NOMO-1 treated with DMSO at 0.1 percent for 48 hours (cell line): ENCODE measurements at regions not wholly inside any gene's neighbourhood (a gene's known extent, or its start where the extent isn't known, plus 50 kb on each side); places are given as distances from the start of the nearest gene placed in this dataset.
"Not testable (repeated sequence)": the region's sequence is repeated elsewhere in the genome, so short reads cannot be mapped to it uniquely, and the experiment has no call there.

Source experiments
- DNase-seq: peaks from one replicate; lab custom pipeline; 2025; ENCODE audit not compliant: unreplicated experiment; lab: John Stamatoyannopoulos, UW

DNA sequence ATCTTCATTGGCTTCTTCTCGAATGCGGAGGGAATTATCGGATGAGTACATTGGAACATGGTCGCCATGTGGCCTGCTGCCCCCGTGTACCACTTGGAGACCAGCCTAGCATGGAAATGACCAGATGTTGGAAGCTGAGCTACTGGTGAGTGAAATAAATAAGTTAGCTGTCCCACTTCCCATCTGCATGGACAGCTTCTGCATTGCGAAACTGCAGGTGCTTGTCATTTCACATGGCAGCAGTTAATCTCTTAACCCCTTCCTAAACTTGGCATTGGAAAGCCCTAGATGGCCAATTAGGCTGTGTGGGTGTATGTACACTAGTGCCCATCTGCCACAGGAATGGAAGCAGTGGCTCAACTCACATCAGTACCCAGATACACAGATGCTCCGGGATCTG, 246.6 kb upstream of the IL12B start:
- peak; percentile 23 for DNase-seq

DNA sequence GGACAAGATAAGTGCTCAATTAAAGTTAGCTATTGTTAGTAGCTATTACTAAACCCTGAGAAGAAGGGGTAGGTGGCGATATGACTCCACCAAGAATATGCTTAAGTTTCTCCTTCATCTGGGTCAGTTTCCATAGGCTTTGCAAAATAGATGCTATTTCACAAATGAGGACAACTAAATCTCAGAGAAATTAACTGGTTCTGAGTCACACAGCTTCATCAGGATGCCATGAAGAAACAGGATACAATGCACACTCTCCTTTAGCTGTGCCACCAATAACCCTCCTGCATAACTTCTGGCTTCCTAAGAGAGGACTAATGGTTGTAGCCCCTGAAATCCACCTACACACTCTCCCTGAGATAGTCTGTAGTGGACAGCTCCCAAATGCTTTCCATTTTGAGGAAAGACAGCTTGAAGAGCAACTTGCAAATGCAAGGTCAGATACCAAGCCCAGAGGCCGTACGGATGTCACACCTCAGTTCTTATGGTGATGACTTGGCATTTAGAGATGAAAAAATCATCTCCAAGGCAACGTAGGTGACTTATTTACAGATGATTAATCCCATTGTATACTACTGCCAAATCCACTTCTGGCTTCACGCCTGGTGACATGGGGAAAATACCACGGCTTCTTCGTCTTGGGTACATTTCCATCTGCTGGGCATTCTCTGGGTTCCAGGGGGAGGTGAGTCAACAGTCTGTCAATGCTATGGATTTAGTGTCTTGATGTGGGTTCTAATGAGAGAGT, 251.4 kb upstream of the IL12B start:
- peak; percentile 9 for DNase-seq

DNA sequence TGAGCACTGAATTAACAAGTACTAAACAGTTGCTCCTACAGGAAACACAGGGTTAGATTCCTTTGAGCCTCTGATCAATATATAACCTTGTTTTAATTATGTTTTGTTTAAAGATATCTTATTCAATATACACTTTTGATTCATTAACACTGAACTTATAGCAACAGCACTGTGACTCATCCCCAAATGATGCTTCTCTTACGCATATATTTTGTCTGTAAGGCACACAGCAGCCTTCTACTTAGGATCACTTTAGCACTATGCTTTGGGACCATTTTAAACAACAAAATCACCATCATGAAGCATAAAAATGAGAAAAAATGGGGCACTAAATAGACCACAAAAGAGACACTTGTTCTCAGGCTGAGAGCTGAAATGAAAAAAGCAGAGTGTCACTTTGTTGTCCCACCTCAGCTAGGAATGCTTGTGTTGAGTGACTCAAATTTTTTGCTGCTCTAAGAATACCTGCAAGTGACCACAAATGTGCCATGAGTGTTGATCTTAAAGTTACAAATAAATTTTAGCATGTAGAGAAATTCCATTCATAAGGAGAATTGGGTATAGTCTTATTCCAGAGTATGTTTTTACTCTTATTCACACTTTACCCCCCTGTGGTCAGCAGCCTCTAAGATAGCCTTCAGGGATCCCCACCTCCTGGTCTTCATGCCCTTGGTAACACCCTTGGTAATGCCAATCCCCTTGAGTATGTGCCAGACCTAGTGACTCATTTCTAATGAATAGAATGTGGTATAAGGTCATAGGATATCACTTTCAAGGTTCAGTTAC, 252.7 kb upstream of the IL12B start:
- DNase-seq = no peak

DNA sequence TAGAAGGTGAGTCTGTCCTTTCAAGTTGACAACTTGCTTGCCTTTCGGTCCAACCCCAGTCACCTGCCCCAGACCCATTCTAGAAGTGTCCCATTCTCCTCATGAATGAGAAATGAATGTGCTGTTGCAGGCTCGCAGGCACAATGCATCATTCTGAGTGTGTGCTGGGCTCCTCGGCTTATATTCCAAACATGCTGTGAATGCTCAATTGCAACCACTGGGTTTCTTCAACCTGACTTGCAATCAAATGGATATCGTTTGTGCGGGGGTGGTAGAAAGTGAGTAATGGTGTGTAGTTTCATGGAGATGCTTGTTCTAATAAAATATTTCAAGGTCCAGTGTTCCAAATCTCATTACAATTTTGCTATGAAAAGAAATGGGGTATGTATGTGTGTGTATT, 256.6 kb upstream of the IL12B start:
- no peak for DNase-seq

DNA sequence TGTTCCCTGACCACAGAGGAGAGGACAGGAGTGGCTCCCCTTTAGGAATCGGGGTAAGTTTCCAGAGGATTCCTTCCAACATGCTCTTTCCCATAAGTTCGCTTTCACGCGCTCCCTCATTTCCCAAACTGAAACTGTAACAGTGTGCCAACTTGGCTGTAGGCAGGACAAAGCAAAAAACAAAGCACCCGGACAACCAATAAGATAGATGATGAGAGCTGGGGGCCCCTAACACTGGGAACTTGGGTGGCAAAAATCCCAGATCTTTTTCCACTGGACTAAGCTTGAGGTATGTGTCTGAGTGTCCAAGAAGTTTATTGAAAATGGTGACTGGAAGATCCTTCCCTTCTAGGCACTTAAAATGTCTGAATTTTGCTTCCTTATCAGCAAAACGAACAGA, 258.7 kb upstream of the IL12B start:
- DNase-seq = no peak

DNA sequence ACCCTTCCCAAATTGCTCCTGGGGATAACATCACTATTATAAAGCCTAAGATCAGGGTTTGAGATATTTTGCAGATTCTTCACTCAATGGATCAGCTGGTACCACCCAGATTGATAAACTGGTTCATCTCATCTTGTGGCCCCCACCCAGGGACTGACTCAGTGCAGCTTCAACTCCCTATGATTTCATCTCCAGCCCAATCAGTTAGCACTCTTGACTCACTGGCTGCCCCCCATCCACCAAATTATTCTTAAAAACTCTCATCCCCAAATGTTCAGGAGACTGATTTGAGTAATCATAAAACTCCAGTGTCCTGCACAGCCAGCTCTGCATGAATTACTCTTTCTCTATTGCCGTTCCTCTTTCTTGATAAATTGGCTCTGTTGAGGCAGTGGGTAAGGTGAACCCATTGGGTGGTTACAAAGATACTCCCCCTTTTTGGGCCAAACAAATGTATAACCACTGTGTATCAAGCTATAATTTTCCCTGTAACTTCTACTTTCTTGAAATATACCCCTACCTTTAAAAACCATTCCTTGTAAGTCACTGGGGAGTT, 263.3 kb upstream of the IL12B start:
- DNase-seq = no peak

DNA sequence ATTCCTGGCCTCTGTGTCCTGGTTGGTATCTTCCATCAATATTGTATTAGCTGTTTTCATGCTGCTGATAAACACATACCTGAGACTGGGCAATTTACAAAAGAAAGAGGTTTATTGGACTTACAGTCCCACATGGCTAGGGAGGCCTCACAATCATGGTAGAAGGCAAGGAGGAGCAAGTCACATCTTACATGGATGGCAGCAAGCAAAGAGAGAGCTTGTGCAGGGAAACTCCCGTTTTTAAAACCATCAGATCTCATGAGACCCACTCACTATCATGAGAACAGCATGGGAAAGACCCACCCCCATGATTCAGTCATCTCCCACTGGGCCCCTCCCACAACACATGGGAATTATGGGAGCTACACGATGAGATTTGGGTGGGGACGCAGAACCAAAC, 265.3 kb upstream of the IL12B start:
- DNase-seq = not testable (repeated sequence)

DNA sequence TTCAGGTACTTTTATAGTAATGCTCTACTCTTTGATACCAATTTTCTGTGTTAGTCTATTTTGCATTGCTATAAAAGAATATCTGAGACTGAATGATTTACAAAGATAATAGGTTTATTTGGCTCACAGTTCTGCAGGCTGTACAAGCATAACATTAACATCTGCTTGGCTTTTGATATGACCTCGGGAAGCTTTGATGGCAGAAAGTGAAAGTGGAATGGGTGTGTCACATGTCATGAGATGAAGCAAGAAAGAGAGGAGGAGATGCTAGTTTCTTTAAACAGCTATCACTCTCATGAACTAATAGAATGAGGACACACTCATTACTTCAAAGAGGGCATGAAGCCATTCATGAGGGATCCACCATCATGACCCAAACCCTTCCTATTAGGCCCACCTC, 270.9 kb upstream of the IL12B start:
- DNase-seq = peak; percentile 51

DNA sequence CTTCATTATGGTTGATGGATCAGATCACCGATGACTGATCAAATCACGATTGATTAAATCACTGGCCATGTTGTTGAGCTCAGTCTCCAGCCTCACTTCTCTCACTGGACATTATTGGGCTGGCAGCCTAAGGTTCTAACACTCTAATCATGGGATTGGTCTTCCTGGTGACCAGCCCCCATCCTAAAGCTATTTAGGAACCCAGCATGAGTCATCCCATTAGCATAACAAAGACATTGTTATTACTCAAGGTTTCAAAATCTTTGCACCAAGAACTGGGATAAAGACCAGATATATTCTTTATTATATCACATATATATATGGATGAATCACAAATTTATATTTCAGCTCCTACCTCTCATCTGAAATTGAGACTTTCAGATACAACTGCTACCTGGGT, 272.1 kb upstream of the IL12B start:
- DNase-seq = no peak

DNA sequence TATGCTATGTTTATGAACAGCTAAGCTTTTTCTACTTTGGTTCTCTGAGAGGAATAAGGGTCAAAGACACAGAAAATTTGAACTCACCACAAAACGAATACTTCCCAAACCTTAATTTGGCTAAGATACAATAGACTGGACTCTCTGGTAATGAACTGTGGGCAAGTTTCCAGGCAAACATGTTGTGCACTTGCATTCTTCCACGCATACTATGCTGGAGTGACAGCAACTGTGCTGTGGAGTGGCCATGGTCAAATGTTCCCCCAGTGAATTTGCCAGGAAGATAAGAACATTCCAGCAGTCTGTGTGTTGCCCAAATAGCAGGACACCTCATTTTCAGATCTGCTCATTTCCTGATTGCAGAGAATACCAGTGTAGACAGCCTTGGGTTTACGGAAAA, 275.3 kb upstream of the IL12B start:
- no peak for DNase-seq

DNA sequence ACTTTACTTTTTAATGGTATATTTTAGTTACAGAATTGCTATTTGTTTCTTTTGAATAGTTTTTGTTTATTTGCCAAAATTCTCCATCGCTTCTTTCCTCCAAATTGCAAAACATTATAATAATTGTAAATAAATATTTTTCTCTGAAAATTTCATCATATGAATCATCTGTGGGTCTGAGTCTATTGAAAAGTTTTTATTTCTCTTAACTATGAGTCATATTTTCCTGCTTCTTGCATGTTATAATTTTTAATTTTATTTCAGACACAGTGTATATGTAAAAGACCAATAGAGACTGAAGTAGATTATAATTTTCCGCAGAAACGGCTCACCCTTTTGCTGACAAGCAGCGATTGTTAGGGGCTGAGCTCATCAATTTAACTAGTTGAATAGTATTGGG, 279.1 kb upstream of the IL12B start:
- no peak for DNase-seq

DNA sequence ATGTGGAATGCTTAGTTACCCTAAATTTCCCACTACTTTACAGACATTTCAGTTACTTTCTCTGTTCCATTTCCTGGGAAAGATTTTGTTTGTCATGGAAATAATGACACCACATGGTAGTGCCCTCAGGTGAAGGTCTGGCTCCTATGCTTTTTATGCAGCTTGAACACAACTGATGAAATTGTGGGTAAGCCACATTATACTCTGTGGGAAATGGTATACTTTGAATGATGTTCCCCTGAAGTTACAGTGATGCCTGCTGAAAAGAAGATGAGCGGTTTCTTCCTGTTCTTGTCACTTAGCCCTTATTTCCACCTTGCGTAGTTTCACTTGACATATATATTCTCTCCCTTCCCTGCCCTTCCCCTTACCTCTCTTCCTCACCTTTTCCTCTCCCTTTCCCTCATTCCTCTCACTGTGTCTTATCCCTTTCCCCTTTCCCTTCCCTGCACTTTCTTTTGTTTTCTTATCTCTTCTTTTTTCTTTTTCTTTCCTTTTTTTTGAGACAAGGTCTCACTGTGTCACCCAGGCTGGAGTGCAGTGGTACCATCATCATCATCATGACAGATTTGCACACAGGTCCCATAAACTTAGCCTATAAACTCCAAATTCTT, 280.8 kb upstream of the IL12B start:
- DNase-seq = no peak

DNA sequence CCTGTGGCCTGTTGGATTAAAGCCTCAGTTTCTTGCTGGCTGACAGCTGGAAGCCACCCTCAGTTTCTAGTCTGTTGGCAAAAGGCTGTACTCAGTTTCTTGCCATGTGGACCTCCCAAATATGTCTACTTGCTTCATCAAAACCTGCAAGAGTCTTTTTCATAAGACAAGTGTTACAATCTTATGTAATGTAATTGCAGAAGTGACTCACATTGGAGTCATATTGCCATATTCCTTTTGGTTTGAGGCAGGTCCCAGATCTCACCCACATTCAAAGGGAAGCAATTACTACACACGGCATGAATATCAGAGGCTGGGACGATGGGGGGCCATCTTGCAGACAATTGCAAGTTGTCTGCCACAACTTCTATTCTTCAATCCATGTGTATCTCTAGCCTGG, 286.7 kb upstream of the IL12B start:
- DNase-seq = peak; percentile 74

DNA sequence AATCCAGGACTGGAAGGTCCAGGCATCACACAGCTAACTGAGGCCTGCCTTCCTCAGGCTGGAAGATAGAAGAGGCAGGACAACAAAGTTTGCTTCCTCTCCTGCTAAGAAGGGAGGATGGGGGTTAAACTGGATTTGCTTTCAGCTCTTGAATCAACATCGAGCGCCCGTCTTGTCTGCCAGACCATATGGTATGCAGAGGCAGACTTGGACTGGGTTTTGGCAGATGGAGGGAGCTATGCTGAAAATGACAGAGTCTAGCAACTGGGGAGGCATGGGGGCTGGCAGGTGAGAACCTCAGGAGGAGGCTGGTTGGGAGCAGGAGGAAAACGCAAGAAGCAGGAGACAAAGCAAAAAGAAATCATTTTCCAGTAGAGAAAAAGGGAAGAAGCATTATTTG, 289.5 kb upstream of the IL12B start:
- DNase-seq = no peak

DNA sequence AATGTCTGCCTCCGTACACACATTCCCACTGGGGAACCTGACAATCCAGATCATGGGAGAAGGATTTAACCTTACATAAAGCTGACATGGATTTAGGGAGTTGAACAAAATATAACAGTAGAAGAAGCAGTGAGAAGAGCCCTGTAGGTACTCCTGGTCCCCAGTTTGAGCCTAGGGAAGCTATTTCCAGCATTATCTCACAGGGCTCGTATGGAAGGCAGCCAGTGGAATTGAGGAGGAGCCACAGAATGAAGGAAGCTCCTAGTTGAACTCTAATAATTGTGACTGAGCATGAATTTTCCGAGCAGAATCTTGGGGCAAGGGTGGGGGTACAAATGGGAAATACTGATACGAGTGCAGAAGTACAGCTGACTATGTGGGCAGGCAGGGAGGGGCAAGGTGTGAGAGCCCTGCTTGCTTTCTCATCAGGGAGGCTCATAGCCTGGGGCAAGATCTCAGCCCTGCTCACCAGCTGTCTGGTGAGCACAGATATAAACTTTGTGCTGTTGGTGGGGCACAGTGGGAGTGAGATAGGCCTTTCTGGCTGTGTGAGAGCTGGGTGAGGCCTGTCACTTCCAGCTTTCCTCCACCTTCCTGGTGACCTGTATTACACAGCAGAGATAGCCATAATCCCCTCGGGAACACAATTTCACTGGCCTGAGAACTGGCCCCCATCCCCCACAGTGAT, 290.7 kb upstream of the IL12B start:
- DNase-seq = no peak

DNA sequence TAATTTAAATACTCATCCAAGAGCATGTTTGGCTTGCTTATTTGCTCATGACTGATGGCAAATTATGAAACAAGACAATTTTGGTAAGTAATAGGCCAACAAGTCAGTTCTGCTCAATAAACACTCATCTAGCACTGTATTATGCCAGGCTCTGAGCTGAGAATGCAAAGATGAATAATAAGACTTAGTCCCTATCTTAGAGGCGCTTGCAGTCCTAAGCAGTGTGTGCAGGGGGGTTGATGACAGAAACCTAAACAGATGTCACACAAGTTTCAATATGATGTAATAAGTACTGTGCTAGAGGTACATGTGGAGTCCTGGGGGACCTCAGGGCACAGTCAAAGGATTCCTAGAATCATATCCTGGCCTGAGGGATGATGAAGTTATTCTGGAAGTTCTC, 287.6 kb upstream of the ADRA1B start:
- no peak for DNase-seq

DNA sequence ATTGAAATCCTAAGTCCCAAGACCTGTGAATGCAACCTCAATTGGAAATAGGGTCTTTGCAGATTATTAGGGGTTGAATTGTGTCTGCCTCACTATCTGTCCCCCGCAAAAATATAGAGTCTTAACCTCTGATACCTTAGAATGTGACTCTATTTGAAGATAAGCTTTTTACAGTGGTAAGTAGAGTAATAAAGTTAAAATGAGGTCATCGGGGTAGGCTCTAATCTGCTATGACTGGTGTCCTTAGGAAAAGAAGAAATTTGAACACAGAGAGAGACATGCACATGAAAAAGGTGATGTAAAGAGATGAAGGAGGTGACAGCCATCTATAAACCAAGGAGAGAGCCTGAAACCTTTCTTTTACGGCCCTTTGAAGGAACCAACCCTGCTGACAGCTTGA, 287.1 kb upstream of the ADRA1B start:
- DNase-seq = no peak

DNA sequence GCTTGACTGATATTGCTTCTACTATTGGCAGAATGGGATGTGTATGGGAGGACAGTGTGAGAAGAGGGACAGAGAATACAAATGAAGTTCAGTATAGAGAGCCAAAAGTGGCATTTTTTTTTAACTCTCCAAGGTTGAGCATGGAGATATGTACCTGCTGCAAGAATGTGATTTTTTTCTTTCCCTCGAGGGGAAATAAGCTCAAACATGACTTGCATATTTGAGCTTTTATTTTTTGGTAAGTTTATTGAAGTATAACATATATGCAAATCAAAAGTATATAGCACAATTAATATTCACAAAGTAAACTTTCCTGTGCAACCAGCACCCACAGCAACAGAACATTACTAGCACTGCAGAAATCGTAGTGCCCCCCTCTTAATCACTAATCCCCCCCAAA, 285.7 kb upstream of the ADRA1B start:
- DNase-seq = no peak

DNA sequence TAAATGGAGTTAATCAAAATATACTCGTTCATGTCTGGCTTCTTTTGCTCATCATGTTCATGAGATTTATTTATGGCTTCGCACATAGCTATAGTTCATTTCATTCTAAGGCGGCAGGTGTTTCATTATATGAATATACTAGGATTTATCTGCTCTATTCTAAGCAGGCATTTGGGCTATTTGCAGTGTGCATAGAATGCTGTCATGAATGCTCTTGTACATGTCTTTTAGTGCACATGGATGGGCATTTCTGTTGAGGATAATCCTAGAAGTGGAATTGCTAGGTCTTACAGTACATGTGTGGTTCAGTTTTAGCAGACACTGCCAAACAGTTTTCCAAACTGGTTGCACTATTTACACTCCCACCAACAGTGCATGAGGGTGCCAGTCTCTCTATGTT, 285.3 kb upstream of the ADRA1B start:
- DNase-seq = no peak

DNA sequence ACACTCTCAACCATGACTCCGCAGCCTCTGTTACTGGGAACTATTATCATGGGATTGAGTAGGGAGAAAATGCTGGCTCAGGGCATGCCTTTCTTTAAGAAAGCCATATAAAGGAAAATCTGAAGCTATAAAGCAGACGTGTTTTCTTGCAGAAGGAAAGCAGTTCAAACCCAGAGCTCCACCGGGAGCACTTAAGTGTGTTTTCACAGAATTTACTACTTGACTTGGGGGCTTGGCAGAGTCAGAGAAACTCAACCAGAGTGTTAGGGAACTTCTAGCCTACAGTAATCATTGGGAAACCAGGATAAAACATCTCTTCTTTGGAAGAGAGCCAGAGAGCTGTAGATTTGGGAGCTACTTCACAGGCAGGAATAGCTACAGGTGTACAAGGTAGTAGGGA, 283.4 kb upstream of the ADRA1B start:
- no peak for DNase-seq

DNA sequence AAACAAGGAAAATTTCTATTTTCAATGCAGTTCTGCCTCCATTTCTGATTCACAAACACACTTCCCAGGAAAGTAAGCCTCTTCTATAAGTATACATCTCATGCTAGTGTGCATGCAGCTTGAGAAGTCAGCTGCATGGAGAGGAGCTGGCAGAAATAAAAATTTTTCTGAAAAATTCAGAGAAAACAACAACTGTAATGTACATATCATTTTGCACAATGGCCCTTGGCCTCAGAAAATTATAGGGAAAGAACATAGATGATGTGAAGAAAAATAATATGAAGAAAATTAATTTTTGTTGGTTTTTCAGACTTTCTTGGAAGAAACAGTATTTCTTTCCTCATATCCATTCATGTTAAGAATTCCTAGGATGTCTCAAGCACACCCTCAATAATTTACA, 277.8 kb upstream of the ADRA1B start:
- no peak for DNase-seq
